Fibroblast of skin of right biceps (primary cell): ENCODE measurements at regions not wholly inside any gene's neighbourhood (a gene's known extent, or its start where the extent isn't known, plus 50 kb on each side); places are given as distances from the start of the nearest gene placed in this dataset.

ENCODE experiments used
- DNase-seq: peaks from one replicate; pipeline ENCODE4 v3.0.0-alpha.2; 2013

DNA sequence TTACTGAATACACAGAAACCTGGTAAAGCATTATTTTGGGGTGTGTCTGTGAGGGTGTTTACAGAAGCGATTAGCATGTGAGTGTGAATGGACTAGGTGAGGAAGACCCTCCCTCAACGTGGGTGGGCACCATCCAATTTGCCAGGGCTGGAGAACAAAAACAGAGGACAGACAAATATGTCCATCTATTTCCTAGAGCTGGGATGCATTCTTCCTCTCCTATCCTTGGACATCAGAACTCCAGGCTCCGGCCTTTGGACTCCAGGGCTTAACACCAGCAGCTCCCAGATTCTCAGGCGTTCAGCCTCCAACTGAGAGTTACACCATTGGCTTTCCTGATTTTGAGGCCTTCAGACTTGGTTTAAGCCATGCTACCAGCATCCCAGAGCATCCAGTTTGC lies 65.8 kb upstream of the CHD1 start:
- DNase-seq: no peak

GRCh38 chr5:98993512-98993911 lies 64.7 kb upstream of the CHD1 start:
- DNase-seq: no peak

GRCh38 chr5:98992552-98992951 lies 63.7 kb upstream of the CHD1 start:
- DNase-seq: no peak

GRCh38 chr5:98989727-98990126 lies 60.9 kb upstream of the CHD1 start:
- DNase-seq: no peak

DNA sequence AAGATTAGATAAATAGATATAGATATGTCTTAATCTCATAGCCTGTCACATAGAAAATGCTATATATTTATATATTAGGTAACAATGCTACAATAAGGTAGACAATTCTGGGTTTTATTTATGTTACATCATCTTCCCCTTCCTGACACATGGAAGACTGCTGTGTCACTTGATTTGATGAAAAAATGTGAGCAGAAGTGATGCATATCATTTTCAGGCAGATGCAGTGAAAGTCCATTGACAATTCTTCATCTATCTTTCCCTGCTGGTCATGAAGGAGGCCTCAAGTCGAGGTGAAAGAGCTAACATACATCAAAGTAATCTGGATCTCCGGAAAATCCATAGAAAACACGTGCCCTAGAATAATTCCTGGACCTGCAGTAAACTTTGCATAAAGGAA lies 57.8 kb upstream of the CHD1 start:
- DNase-seq: no peak

- no peak for DNase-seq
Measured at GRCh38 chr5:98982880-98983279, 54.1 kb upstream of the CHD1 start.
